Vagina (tissue), 2 donors: ENCODE measurements at regions not wholly inside any gene's neighbourhood (a gene's known extent, or its start where the extent isn't known, plus 50 kb on each side); places are given as distances from the start of the nearest gene placed in this dataset.

Source experiments
- CTCF ChIP-seq, 3 experiments: fragments of 450-650 bp in 2 of 3; fragments of 200-600 bp in 1 of 3; sonication (generic) in 1 of 3; IDR thresholded peaks; one replicate each; pipeline ENCODE4 v1.5.1; 2017 to 2019; ENCODE audit warnings: antibody characterized with exemption in 3 of 3, mild to moderate bottlenecking in 2 of 3, moderate library complexity in 2 of 3
- POLR2AphosphoS5 ChIP-seq, 2 donors: sonication (generic); formaldehyde crosslinking; IDR thresholded peaks; one replicate each; pipeline ENCODE4 v1.9.0; 2017; ENCODE audit warnings: antibody characterized with exemption in 2 of 2, mild to moderate bottlenecking in 2 of 2, low read depth in 1 of 2; ENCODE audit not compliant: insufficient read depth in 1 of 2

GRCh38 chr6:166820483-166820882 lies 135.9 kb downstream of the RNASET2 start:
- no peak for TF ChIP-seq POLR2AphosphoS5 (IDR thresholded peaks at IDR 0.05; ENCODE audit: insufficient read depth in 1 of 2, low read depth in 1 of 2)
- TF ChIP-seq CTCF (IDR thresholded peaks at IDR 0.05): no peak
